Testis (tissue), 2 donors: ENCODE measurements at regions not wholly inside any gene's neighbourhood (a gene's known extent, or its start where the extent isn't known, plus 50 kb on each side); places are given as distances from the start of the nearest gene placed in this dataset.

ENCODE experiments used
- DNase-seq: peaks from one replicate; pipeline ENCODE4 v3.0.0-alpha.2; 2019
- H3K27ac ChIP-seq, 2 donors: fragments of 200-600 bp; sonication (generic); one replicate each; pipeline ENCODE4 v1.5.1; 2019
- H3K27me3 ChIP-seq: fragments of 200-600 bp; sonication (generic); one replicate; pipeline ENCODE4 v1.5.1; 2019
- H3K36me3 ChIP-seq: fragments of 200-600 bp; sonication (generic); one replicate; pipeline ENCODE4 v1.5.1; 2017; ENCODE audit warnings: low read depth; ENCODE audit errors: missing control alignments
- H3K4me1 ChIP-seq: fragments of 200-600 bp; sonication (generic); one replicate; pipeline ENCODE4 v1.5.1; 2019
- H3K4me3 ChIP-seq, 2 donors: fragments of 200-600 bp; sonication (generic); one replicate each; pipeline ENCODE4 v1.5.1; 2017 to 2019
- H3K9me3 ChIP-seq: fragments of 200-600 bp; sonication (generic); one replicate; pipeline ENCODE4 v1.5.1; 2017
- POLR2A ChIP-seq: fragments of 450-650 bp; IDR thresholded peaks from one replicate; pipeline ENCODE4 v1.6.1; 2017; ENCODE audit warnings: antibody characterized with exemption, mild to moderate bottlenecking, moderate library complexity
- WGBS, 2 donors: methylation state at CpG; one replicate each; pipeline ENCODE4 v1.1.5; 2018; 5-methylcytosine and 5-hydroxymethylcytosine counted together
- intact Hi-C: fragments of 100-400 bp; cut with DNase I; formaldehyde crosslinking; loops from one replicate; pipeline ENCODE4 v1.15.1; 2023; ENCODE audit warnings: low total_unique reads
- TF ChIP-seq, protein P1 (sequence below), 3 experiments: fragments of 450-650 bp in 2 of 3; fragments of 200-600 bp in 1 of 3; sonication (generic) in 1 of 3; IDR thresholded peaks; one replicate each; pipeline ENCODE4 v1.5.1; 2016 to 2019; ENCODE audit warnings: antibody characterized with exemption in 3 of 3, mild to moderate bottlenecking in 2 of 3, moderate library complexity in 1 of 3

DNA sequence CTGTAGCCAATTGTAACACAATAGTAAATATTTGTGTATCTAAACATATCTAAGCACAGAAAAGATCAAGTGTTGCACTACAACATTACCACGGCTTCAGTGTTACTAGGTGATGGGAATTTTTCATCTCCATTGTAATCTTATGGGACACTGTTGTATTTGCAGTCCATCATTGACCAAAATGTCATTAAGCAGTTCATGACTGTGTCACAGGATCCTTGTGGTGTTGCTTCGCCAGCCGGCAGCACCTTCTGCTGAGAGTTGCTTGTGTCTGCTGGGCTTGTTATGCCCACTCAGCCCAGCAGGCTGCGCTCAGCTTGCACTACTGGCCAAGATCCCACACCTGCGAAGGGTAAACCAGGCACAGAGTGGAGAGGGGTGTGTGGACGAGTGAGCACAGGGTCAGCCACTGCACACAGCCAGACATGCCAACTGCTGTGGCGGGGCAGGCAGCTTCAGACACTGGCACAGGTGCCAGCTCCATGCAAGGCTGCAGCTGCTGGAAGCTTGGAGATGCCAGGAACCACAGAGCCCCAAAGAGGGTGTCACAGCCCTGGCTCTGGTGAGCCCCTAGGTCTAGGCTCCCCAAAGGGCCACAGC is 273.7 kb downstream of the CETN3 start:
- H3K27me3 ChIP-seq, result no peaks in the 10 kb centered on the region
- H3K9me3 ChIP-seq, result no peaks in the 10 kb centered on the region
- H3K4me1 ChIP-seq, result no peaks in the 10 kb centered on the region
- no peak overlapping the region for H3K27ac ChIP-seq
- intact Hi-C loops, result no loop called here
- no peaks in the 10 kb centered on the region for H3K36me3 ChIP-seq
- H3K4me3 ChIP-seq, result no peak overlapping the region
- 85 to 87% methylated on average over 5 to 7 of the region's 7 CpGs for WGBS, 2 donors
- TF ChIP-seq, protein P1, sequence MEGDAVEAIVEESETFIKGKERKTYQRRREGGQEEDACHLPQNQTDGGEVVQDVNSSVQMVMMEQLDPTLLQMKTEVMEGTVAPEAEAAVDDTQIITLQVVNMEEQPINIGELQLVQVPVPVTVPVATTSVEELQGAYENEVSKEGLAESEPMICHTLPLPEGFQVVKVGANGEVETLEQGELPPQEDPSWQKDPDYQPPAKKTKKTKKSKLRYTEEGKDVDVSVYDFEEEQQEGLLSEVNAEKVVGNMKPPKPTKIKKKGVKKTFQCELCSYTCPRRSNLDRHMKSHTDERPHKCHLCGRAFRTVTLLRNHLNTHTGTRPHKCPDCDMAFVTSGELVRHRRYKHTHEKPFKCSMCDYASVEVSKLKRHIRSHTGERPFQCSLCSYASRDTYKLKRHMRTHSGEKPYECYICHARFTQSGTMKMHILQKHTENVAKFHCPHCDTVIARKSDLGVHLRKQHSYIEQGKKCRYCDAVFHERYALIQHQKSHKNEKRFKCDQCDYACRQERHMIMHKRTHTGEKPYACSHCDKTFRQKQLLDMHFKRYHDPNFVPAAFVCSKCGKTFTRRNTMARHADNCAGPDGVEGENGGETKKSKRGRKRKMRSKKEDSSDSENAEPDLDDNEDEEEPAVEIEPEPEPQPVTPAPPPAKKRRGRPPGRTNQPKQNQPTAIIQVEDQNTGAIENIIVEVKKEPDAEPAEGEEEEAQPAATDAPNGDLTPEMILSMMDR (IDR thresholded peaks at IDR 0.05), result no peak
- TF ChIP-seq POLR2A, result no peak
- DNase-seq, result peak; percentile 17

DNA sequence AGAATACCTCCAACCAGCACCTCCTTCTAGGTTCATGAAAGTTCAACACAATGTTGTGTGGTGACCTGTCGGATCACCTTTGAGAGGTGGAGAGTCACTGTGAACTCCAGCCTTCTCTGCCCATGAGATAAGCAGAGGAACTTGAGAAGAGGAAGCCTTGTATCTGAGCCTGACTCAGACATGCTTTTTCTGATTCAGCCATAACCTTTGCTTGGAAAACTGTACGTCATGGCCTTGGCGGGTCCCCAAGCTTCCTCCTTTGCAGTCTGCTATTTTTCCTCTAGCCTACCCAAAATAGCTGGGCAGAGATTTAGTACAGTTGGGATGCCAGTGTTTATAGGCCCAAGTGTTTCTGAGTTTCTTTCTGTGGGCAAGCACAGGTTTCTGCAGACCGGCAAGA is 274.7 kb downstream of the CETN3 start:
- H3K27ac ChIP-seq, result no peak overlapping the region
- 56 to 58% methylated on average over 4 of the region's 4 CpGs for WGBS, 2 donors
- intact Hi-C loops, result no loop called here
- DNase-seq, result peak; percentile 38
- H3K27me3 ChIP-seq, result no peaks in the 10 kb centered on the region
- no peak overlapping the region for H3K4me3 ChIP-seq
- no peaks in the 10 kb centered on the region for H3K4me1 ChIP-seq
- no peaks in the 10 kb centered on the region for H3K36me3 ChIP-seq
- TF ChIP-seq POLR2A, result no peak
- TF ChIP-seq, protein P1 (IDR thresholded peaks at IDR 0.05), result no peak
- H3K9me3 ChIP-seq, result no peaks in the 10 kb centered on the region

DNA sequence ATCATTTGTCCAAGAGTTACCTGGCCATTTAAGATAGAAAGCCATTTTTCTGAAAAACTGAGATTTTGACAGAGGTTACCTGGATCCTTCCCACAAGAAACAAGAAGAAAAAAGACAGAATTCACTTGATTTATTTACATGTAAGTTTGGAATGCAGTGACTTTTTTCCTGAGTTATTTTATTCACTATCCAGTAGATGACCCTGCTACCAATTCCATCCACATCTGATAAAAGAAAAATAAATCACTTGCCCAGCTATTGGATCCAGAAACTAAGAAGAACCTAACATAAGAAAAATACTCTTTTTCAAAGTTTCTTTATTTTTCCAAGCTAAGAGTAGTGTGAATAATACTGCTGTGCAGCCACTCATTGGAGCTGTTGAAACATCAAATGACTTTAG is 275.2 kb downstream of the CETN3 start:
- Histone ChIP-seq H3K27ac (no peak overlapping the region), H3K36me3 (no peaks in the 10 kb centered on the region), H3K9me3 (no peaks in the 10 kb centered on the region), H3K27me3 (no peaks in the 10 kb centered on the region), H3K4me3 (no peak overlapping the region), H3K4me1 (no peaks in the 10 kb centered on the region)
- intact Hi-C loops, result no loop called here
- DNase-seq, result no peak
- no peak for TF ChIP-seq POLR2A
- TF ChIP-seq, protein P1 (IDR thresholded peaks at IDR 0.05), result no peak

DNA sequence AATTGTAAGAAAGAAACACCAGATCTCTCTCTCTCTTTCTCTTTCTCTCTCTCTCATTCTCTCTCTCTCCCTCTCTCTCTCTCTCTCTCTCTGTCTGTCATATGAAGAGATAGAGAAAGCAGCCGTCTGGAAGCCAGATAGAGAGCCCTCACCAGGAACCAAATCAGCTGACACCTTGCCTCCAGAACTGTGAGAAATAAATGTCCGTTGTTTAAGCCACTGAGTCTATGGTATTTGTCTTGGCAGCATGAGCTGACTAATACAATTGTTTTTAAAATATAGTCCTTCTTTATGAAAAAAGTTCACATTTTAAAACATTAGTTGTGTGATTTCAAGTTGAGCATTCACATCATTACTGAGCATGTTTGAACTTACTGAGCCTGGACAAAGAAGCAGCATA is 275.6 kb downstream of the CETN3 start:
- Histone ChIP-seq H3K4me3 (no peak overlapping the region), H3K27ac (no peak overlapping the region), H3K36me3 (no peaks in the 10 kb centered on the region), H3K9me3 (no peaks in the 10 kb centered on the region), H3K27me3 (no peaks in the 10 kb centered on the region), H3K4me1 (no peaks in the 10 kb centered on the region)
- 59 to 70% methylated on average over 2 of the region's 2 CpGs for WGBS, 2 donors
- intact Hi-C loops, result no loop called here
- no peak for DNase-seq
- no peak for TF ChIP-seq POLR2A
- TF ChIP-seq, protein P1 (IDR thresholded peaks at IDR 0.05), result no peak

DNA sequence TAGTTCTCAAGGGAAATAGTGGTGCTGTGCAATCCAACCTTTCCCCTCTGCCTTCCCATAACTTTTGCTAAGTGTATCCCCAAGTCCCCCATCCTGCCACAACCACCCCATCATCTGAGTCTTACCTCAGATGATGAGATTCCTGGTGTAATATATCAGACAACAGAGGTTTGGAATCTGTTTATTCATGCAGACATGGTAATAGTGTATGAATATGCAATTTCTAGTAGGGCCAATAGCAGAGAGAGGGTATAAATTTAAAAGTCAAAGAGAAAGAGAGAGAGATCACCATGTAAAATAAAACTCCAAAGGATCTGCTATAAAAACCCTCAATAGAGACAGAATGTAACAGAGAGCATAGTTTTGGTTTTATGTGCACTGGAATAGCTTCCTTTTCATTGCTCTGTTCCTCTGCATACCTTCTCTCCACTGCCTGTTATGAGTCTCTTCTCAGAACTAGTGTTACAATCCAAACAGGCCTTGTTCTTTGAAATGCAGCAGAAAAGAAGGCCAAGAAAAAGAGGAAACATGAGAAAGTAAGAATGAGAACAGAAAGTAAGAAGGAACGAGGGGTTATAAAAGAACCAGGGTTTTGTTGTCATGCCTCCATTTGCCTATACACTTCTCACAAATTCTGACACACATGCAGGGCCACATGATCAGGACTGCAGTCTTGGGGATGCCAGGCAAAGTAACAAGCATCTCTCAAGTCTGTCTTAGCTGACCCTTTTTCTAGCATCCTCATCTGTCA is 278.0 kb downstream of the CETN3 start:
- no peaks in the 10 kb centered on the region for H3K4me1 ChIP-seq
- WGBS, 2 donors, result 43 to 45% methylated on average over 1 of the region's 1 CpG
- intact Hi-C loops, result no loop called here
- H3K9me3 ChIP-seq, result no peaks in the 10 kb centered on the region
- no peak overlapping the region for H3K4me3 ChIP-seq
- DNase-seq, result no peak
- H3K27me3 ChIP-seq, result no peaks in the 10 kb centered on the region
- no peak overlapping the region for H3K27ac ChIP-seq
- no peak for TF ChIP-seq POLR2A
- H3K36me3 ChIP-seq, result no peaks in the 10 kb centered on the region
